HG02885 (cell line): ENCODE measurements at regions not wholly inside any gene's neighbourhood (a gene's known extent, or its start where the extent isn't known, plus 50 kb on each side); places are given as distances from the start of the nearest gene placed in this dataset.
"Not testable (repeated sequence)": the region's sequence is repeated elsewhere in the genome, so short reads cannot be mapped to it uniquely, and the experiment has no call there.

Experiments
- ATAC-seq: cut with Tn5 transposase; IDR thresholded peaks from one replicate; pipeline ENCODE4 v1.9.1; 2021; ENCODE audit warnings: mild to moderate bottlenecking; ENCODE audit not compliant: unreplicated experiment, poor library complexity

GRCh38 chrX:83588409-83588808 lies 80.3 kb downstream of the POU3F4 start:
- no peak for ATAC-seq

DNA sequence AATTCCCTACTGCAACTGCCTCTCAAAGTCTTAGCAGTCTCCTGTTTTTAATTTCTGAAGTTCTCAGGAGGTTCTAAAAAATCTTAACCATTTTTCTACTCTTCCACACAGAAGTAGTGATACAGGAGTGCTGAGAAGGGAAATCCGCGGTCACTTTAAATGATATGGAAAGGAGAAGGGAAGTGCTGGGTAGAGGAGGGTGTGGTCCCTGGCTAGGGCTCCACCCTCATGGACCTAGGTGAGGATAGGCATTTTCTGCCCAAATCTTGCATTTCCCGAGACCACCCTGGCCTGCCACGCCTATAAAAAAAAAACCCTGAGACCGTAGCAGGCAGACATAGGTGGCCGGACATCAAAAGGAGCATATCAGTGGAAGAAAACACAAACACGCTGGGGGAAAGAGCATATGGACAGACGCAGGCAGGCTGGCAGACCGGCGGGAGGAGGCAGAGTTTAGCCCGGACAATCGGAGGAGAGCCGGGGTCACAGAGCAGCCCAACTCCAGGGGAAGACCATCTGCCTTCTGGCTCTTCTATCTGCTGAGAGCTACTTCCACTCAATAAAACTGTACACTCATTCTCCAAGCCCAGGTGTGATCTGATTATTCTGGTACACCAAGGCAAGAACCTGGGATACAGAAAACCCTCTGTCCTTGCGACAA lies 85.7 kb downstream of the POU3F4 start:
- ATAC-seq: no peak

DNA sequence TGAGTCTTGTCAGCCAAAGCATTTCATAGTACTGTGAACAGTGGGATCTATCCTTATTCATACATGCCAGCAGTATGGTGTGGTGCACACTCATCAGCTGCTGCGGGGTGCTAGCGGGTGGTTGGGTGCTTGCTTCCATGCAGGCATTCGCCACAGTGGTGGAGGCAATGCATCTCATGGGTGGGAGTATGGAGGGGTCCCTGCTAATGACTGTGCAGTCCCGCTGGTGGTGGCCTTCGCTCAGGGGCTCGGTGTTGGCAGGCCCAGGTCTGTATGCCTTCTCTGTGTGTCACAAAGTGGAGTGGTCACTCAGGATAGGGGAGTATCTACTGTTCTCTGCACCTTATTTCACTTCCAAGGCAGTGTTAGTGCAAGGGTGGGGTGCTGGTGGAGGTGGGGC lies 122.6 kb downstream of the POU3F4 start:
- no peak for ATAC-seq

- not testable (repeated sequence) for ATAC-seq
These were observed 141.6 kb downstream of the POU3F4 start for GRCh38 chrX:83649706-83650105.

DNA sequence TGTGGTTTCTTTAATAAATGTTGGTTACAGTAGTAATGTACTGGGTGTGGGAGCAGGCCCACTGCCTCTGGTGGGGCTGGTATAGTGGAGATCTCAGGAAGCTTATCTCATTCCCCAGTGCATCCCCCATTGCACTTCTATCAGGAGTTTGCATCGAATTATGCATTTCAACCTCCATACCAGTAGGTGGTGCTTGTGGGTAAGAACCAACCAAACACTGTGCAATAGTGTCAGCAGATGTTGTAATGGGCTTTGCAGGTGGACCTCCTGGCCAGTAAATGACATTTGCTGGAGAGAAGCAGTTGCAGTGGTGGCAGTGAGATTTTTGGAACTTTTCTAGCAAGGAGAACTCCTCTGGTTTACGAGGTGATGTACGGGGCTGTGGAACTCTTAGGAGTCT lies 150.6 kb downstream of the POU3F4 start:
- peak; percentile 90 for ATAC-seq
